Esophagus (tissue), 2 donors: ENCODE measurements at regions not wholly inside any gene's neighbourhood (a gene's known extent, or its start where the extent isn't known, plus 50 kb on each side); places are given as distances from the start of the nearest gene placed in this dataset.

Experiments used
- H3K27ac ChIP-seq, 2 donors: one replicate each; pipeline ENCODE4 v1.5.1; 2013; ENCODE audit warnings: low read depth in 2 of 2, mild to moderate bottlenecking in 2 of 2, inconsistent platforms in 1 of 2, low read length in 1 of 2, moderate library complexity in 1 of 2
- H3K27me3 ChIP-seq, 2 donors: one replicate each; pipeline ENCODE4 v1.6.1; 2013; ENCODE audit warnings: low read length in 2 of 2, control low read depth in 1 of 2, mild to moderate bottlenecking in 1 of 2; ENCODE audit not compliant: insufficient read depth in 2 of 2, control insufficient read depth in 1 of 2
- H3K36me3 ChIP-seq, 2 donors: one replicate each; pipeline ENCODE4 v1.6.1; 2013; ENCODE audit warnings: low read length in 1 of 2; ENCODE audit not compliant: control insufficient read depth in 2 of 2, insufficient read depth in 2 of 2
- H3K4me1 ChIP-seq, 2 donors: one replicate each; pipeline ENCODE4 v1.6.1; 2013; ENCODE audit warnings: low read length in 1 of 2; ENCODE audit not compliant: control insufficient read depth in 2 of 2, insufficient read depth in 2 of 2
- H3K4me3 ChIP-seq, 2 donors: one replicate each; pipeline ENCODE4 v1.5.1; 2013; ENCODE audit warnings: low read length in 2 of 2, mild to moderate bottlenecking in 2 of 2, low read depth in 1 of 2, moderate library complexity in 1 of 2
- H3K9me3 ChIP-seq, 2 donors: one replicate each; pipeline ENCODE4 v1.6.1; 2013; ENCODE audit warnings: mild to moderate bottlenecking in 2 of 2, low read depth in 1 of 2, low read length in 1 of 2, moderate library complexity in 1 of 2; ENCODE audit not compliant: control insufficient read depth in 2 of 2, insufficient read depth in 1 of 2
- WGBS, 2 donors: extraction: QIAGEN DNeasy Blood & Tissue Kit; methylation state at CpG; one replicate each; pipeline ENCODE4 v1.1.7; 2013; 5-methylcytosine and 5-hydroxymethylcytosine counted together
- donor health status: healthy with polysubstance abuse.
- donor health status: Bipolar disorder and iron deficiency.

DNA sequence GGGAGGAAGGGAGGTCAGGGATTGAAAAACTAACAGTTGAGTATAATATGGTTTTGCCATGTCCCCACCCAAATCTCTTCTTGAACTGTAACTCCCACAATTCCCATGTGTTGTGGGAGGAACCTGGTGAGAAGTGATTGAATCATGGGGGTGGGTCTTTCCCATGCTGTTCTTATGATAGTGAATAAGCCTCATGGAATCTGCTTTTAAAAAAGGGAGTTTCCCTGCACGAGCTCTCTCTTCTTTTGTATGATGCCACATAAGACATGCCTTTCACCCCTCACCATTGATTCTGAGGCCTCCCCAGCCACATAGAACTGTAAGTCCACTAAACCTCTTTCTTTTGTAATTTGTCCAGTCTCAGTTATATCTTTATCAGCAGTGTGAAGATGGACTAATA is 833.4 kb upstream of the MAP3K7 start:
- WGBS, 2 donors, result 63 to 78% methylated on average over 1 of the region's 1 CpG

DNA sequence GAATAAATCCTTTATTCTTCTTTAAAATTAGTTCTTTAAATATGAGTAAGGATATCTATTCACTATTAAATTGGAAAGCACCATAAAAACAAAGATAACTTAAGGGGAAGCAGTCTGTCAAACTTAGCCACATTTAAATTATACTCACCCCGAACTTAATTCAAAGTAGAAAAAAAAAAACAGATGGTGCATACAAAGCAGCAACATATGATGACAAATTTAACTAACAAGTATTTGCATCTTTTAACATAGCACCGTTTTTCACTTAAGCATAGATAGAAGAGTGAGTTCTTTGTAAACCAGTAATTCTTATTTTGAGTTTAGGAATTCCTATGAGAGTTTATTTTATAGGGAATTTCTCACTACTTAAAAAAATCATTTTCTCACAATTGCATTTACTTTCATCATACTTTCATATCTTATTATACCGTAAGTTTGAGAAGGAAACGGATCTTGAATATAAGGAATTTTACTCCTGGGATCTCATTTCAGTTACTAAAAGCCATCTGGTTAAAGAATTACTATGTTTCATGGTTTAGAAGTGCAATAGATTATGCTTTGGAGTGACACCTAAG is 828.2 kb upstream of the MAP3K7 start:
- 53 to 57% methylated on average over 4 of the region's 4 CpGs for WGBS, 2 donors
- Histone ChIP-seq H3K9me3 (no peaks in the 10 kb centered on the region), H3K4me1 (no peaks in the 10 kb centered on the region)

More for the DNA sequence above, 833.4 kb upstream of the MAP3K7 start:
- Histone ChIP-seq H3K27me3 (no peaks in the 10 kb centered on the region), H3K36me3 (no peaks in the 10 kb centered on the region), H3K4me1 (no peaks in the 10 kb centered on the region), H3K4me3 (no peak overlapping the region), H3K9me3 (peaks cover 0 to 4% of the 10 kb centered on the region in 2 donors), H3K27ac (no peak overlapping the region)

GRCh38 chr6:91412532-91412931 is 825.7 kb upstream of the MAP3K7 start:
- Histone ChIP-seq H3K27ac (no peak overlapping the region), H3K4me3 (no peak overlapping the region), H3K27me3 (no peaks in the 10 kb centered on the region), H3K4me1 (no peaks in the 10 kb centered on the region), H3K36me3 (no peaks in the 10 kb centered on the region), H3K9me3 (no peaks in the 10 kb centered on the region)
- WGBS, 2 donors, result 65 to 79% methylated on average over 3 of the region's 3 CpGs

More for the DNA sequence above, 828.2 kb upstream of the MAP3K7 start:
- Histone ChIP-seq H3K4me3 (no peak overlapping the region), H3K27me3 (no peaks in the 10 kb centered on the region), H3K36me3 (no peaks in the 10 kb centered on the region), H3K27ac (no peak overlapping the region)

DNA sequence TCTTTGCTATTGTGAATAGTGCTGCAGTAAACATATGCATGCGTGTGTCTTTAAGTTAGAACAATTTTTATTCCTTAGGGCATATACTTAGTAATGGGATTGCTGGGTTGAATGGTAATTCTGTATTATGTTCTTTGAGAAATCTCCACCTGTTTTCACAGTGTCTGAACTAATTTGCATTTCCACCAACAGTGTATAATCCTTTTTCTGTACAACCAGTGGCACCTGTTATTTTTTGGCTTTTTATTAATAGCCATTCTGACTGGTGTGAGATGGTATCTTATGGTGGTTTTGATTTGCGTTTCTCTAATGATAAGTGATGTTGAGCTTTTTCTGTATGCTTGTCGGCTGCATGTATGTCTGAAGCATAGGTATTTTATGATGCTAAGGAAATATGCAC is 820.8 kb upstream of the MAP3K7 start:
- Histone ChIP-seq H3K4me1 (no peaks in the 10 kb centered on the region), H3K36me3 (no peaks in the 10 kb centered on the region), H3K27ac (no peak overlapping the region), H3K27me3 (no peaks in the 10 kb centered on the region), H3K9me3 (no peaks in the 10 kb centered on the region), H3K4me3 (no peak overlapping the region)
- WGBS, 2 donors, result 86 to 88% methylated on average over 3 of the region's 3 CpGs

GRCh38 chr6:91392951-91393350 is 806.1 kb upstream of the MAP3K7 start:
- H3K27ac ChIP-seq, result no peak overlapping the region
- H3K9me3 ChIP-seq, result no peaks in the 10 kb centered on the region
- H3K27me3 ChIP-seq, result no peaks in the 10 kb centered on the region
- H3K4me3 ChIP-seq, result no peak overlapping the region
- H3K4me1 ChIP-seq, result no peaks in the 10 kb centered on the region
- no peaks in the 10 kb centered on the region for H3K36me3 ChIP-seq

DNA sequence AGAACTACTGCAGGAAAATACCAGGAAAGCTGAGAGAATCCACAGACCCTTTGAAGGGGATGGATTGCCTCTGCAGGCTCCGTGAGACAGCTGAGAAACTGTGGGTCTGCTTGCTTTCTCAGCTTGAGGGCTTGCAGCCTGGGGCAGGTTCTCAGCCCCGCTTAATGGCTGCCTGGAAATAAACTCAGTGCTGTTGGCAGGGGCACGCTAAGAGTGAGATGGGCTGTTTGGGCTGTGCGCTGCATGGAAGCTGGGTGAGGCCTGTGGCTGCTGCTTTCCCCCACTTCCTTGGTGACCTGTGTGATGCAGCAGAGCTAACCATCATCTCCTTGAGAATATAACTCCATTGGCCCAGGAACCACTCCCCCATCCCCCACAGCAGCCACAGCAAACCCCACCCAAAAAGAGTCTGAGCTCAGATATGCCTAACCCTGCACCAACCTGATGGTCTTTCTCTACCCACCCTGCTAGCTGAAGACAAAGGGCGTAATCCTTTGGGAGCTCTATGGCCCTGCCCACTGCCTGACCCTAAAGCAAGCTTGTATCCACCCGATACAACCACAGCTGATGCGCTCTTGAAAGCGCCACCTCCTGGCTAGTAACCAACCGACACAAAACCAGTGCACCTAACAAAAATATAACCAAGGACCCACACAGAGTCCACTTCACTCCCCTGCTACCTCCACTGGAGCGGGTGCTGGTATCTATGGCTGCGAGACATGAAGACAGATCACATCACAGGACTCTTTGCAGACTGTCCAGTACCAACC is 800.6 kb upstream of the MAP3K7 start:
- no peak overlapping the region for H3K27ac ChIP-seq
- 82 to 83% methylated on average over 11 of the region's 11 CpGs for WGBS, 2 donors

GRCh38 chr6:91386204-91386603 is 799.3 kb upstream of the MAP3K7 start:
- Histone ChIP-seq H3K36me3 (no peaks in the 10 kb centered on the region), H3K27me3 (no peaks in the 10 kb centered on the region), H3K9me3 (peaks cover 8 to 9% of the 10 kb centered on the region in 2 donors), H3K4me3 (no peak overlapping the region), H3K27ac (no peak overlapping the region), H3K4me1 (no peaks in the 10 kb centered on the region)
- WGBS, 2 donors, result 88 to 90% methylated on average over 1 of the region's 1 CpG

More for the DNA sequence above, 800.6 kb upstream of the MAP3K7 start:
- Histone ChIP-seq H3K4me1 (no peaks in the 10 kb centered on the region), H3K9me3 (peaks cover 8 to 9% of the 10 kb centered on the region in 2 donors), H3K27me3 (no peaks in the 10 kb centered on the region), H3K4me3 (no peak overlapping the region), H3K36me3 (no peaks in the 10 kb centered on the region)

GRCh38 chr6:91383207-91383606 is 796.3 kb upstream of the MAP3K7 start:
- peaks cover 8 to 9% of the 10 kb centered on the region in 2 donors for H3K9me3 ChIP-seq
- H3K27me3 ChIP-seq, result no peaks in the 10 kb centered on the region
- H3K27ac ChIP-seq, result no peak overlapping the region
- H3K36me3 ChIP-seq, result no peaks in the 10 kb centered on the region
- H3K4me1 ChIP-seq, result no peaks in the 10 kb centered on the region
- H3K4me3 ChIP-seq, result no peak overlapping the region
- WGBS, 2 donors, result 68 to 79% methylated on average over 3 of the region's 3 CpGs

DNA sequence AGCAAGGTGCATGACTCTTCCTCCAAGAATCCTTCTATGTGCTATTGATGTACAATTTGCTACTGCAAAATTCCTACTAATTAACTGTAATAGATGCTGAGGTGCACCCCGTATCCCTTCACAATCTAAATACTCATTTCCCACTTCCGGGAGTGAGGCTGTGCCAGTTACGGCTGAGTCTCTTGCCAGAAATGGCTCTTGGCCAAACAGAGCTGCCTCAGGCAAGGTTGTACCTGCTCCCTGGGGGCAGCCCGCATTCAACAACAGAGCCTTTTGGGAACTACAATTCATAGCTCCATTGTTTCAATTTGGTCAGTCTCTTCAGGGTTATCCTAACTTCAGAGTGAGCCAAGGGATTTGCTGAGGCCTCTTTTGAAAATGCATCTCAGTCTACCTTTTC is 789.8 kb upstream of the MAP3K7 start:
- Histone ChIP-seq H3K27ac (no peak overlapping the region), H3K4me3 (no peak overlapping the region), H3K27me3 (no peaks in the 10 kb centered on the region), H3K4me1 (no peaks in the 10 kb centered on the region), H3K36me3 (no peaks in the 10 kb centered on the region), H3K9me3 (no peaks in the 10 kb centered on the region)
- 60 to 73% methylated on average over 4 of the region's 4 CpGs for WGBS, 2 donors

GRCh38 chr6:91366781-91367180 is 779.9 kb upstream of the MAP3K7 start:
- H3K9me3 ChIP-seq, result no peaks in the 10 kb centered on the region
- H3K4me3 ChIP-seq, result no peak overlapping the region

More at GRCh38 chr6:91366781-91367180, 779.9 kb upstream of the MAP3K7 start:
- no peak overlapping the region for H3K27ac ChIP-seq
- WGBS, 2 donors, result 65 to 75% methylated on average over 3 of the region's 3 CpGs
- no peaks in the 10 kb centered on the region for H3K36me3 ChIP-seq
- H3K27me3 ChIP-seq, result no peaks in the 10 kb centered on the region
- H3K4me1 ChIP-seq, result no peaks in the 10 kb centered on the region
